GDM1 (cell line): ENCODE measurements at regions not wholly inside any gene's neighbourhood (a gene's known extent, or its start where the extent isn't known, plus 50 kb on each side); places are given as distances from the start of the nearest gene placed in this dataset.
"Not testable (repeated sequence)": the region's sequence is repeated elsewhere in the genome, so short reads cannot be mapped to it uniquely, and the experiment has no call there.

Experiments
- DNase-seq: peaks from one replicate; lab custom pipeline; 2025; lab: John Stamatoyannopoulos, UW

- DNase-seq: no peak
Observed at GRCh38 chr1:187527346-187527745, 698.6 kb downstream of the PLA2G4A start.

- no peak for DNase-seq
Observed at GRCh38 chr1:187537936-187538335, 709.2 kb downstream of the PLA2G4A start.

- no peak for DNase-seq
Observed at GRCh38 chr1:187549540-187549939, 720.8 kb downstream of the PLA2G4A start.

GRCh38 chr1:187551061-187551460 lies 722.3 kb downstream of the PLA2G4A start:
- DNase-seq: no peak

- no peak for DNase-seq
Observed at GRCh38 chr1:187563191-187563590, 734.4 kb downstream of the PLA2G4A start.

- no peak for DNase-seq
Observed at GRCh38 chr1:187566354-187566753, 737.6 kb downstream of the PLA2G4A start.

GRCh38 chr1:187568067-187568466 lies 739.3 kb downstream of the PLA2G4A start:
- DNase-seq: no peak

- no peak for DNase-seq
Observed at GRCh38 chr1:187570166-187570565, 741.4 kb downstream of the PLA2G4A start.

- no peak for DNase-seq
Observed at GRCh38 chr1:187577610-187578009, 748.9 kb downstream of the PLA2G4A start.

- no peak for DNase-seq
Observed at GRCh38 chr1:187588917-187589316, 760.2 kb downstream of the PLA2G4A start.

- no peak for DNase-seq
Observed at GRCh38 chr1:187605736-187606135, 777.0 kb downstream of the PLA2G4A start.

- not testable (repeated sequence) for DNase-seq
Observed at GRCh38 chr1:187615853-187616735, 787.3 kb downstream of the PLA2G4A start.

GRCh38 chr1:187616830-187617229 lies 788.1 kb downstream of the PLA2G4A start:
- DNase-seq: not testable (repeated sequence)

GRCh38 chr1:187617776-187618175 lies 789.0 kb downstream of the PLA2G4A start:
- no peak for DNase-seq

GRCh38 chr1:187619175-187619574 lies 790.4 kb downstream of the PLA2G4A start:
- no peak for DNase-seq

- DNase-seq: peak; percentile 32
Observed at GRCh38 chr1:187621951-187622350, 793.2 kb downstream of the PLA2G4A start.

- no peak for DNase-seq
Observed at GRCh38 chr1:187622545-187622944, 793.8 kb downstream of the PLA2G4A start.

- DNase-seq: no peak
Observed at GRCh38 chr1:187624812-187625545, 796.2 kb downstream of the PLA2G4A start.

GRCh38 chr1:187626056-187626455 lies 797.3 kb downstream of the PLA2G4A start:
- no peak for DNase-seq

GRCh38 chr1:187627516-187627915 lies 798.8 kb downstream of the PLA2G4A start:
- DNase-seq: no peak

GRCh38 chr1:187629075-187629474 lies 800.3 kb downstream of the PLA2G4A start:
- DNase-seq: no peak

- no peak for DNase-seq
Observed at GRCh38 chr1:187630653-187631380, 802.1 kb downstream of the PLA2G4A start.

- DNase-seq: no peak
Observed at GRCh38 chr1:187631381-187631675, 802.6 kb downstream of the PLA2G4A start.
